ENCODE measurements at regions not wholly inside any gene's neighbourhood (a gene's known extent, or its start where the extent isn't known, plus 50 kb on each side); places are given as distances from the start of the nearest gene placed in this dataset.

GRCh38 chr13:34128661-34129060, 310.7 kb downstream of the RFC3 start:
- Histone ChIP-seq H3K4me1 (ENCODE audit: control insufficient read depth, extremely low read depth, insufficient read depth, low read length) (no peaks in the 10 kb centered on the region), H3K9me3 (replicated peaks; ENCODE audit: control insufficient read depth, insufficient read depth, low read length) (no peaks in the 10 kb centered on the region), H3K27ac (ENCODE audit: insufficient read depth, low read depth, low read length) (no peak overlapping the region), H3K9me1 (replicated peaks; ENCODE audit: control insufficient read depth, extremely low read depth, insufficient read depth, low read length) (no peaks in the 10 kb centered on the region), H3K4me2 (ENCODE audit: insufficient read depth, low read length) (no peak overlapping the region), H4K20me1 (replicated peaks; ENCODE audit: control insufficient read depth, extremely low read depth, insufficient read depth, low read length) (no peaks in the 10 kb centered on the region), H3K9ac (replicated peaks; ENCODE audit: extremely low read depth, insufficient read depth, low read length) (no peak overlapping the region), H3K79me2 (ENCODE audit: control insufficient read depth, insufficient read depth, low read length) (no peaks in the 10 kb centered on the region), H2AFZ (ENCODE audit: low read depth, low read length) (no peak overlapping the region), H3K36me3 (ENCODE audit: control insufficient read depth in 2 of 2, extremely low read depth in 1 of 2, insufficient read depth in 2 of 2, low read length in 2 of 2) (no peaks in the 10 kb centered on the region), H3K4me3 (replicated peaks in 1 of 3; ENCODE audit: insufficient read depth in 1 of 3, low read depth in 1 of 3, low read length in 3 of 3) (no peak overlapping the region), H3K27me3 (ENCODE audit: control insufficient read depth in 2 of 2, insufficient read depth in 2 of 2, low read length in 2 of 2) (no peaks in the 10 kb centered on the region)
- dilution Hi-C loops (cut with MboI; ENCODE audit: extremely low pct_ligation_motif_present, low sequenced_read_pairs) (no loop called here), intact Hi-C loops (cut with micrococcal nuclease) (no loop called here)
- no TSS peak for BruUV-seq (replicated peaks)
- no peak for FAIRE-seq
- no peak for TF ChIP-seq EZH2 (IDR thresholded peaks at IDR 0.05; ENCODE audit: borderline replicate concordance, low read depth, low read length, severe bottlenecking)
- no peak for TF ChIP-seq GATA2 (IDR thresholded peaks at IDR 0.05; ENCODE audit: insufficient read depth, insufficient read length, low read depth, low read length)
- no peak for TF ChIP-seq MYC (IDR thresholded peaks at IDR 0.05; ENCODE audit: low read depth, low read length)
- no peak for TF ChIP-seq POLR2A (IDR thresholded peaks at IDR 0.05; ENCODE audit: low read depth, low read length)
- no peak for TF ChIP-seq CTCF (IDR thresholded peaks at IDR 0.05; ENCODE audit: extremely low read depth in 1 of 2, insufficient read depth in 1 of 2, low read depth in 1 of 2, low read length in 2 of 2)
- DNase-seq (ENCODE audit: low read depth, low spot score): no peak
- ChIA-PET POLR2A (no interaction called here), CTCF (no interaction called here)

- H3K4me3 ChIP-seq (replicated peaks in 1 of 3; ENCODE audit: insufficient read depth in 1 of 3, low read depth in 1 of 3, low read length in 3 of 3): no peak overlapping the region
- H2AFZ ChIP-seq (ENCODE audit: low read depth, low read length): no peak overlapping the region
- H3K4me2 ChIP-seq (ENCODE audit: insufficient read depth, low read length): no peak overlapping the region
- no peaks in the 10 kb centered on the region for H3K9me3 ChIP-seq (replicated peaks; ENCODE audit: control insufficient read depth, insufficient read depth, low read length)
- no peaks in the 10 kb centered on the region for H3K79me2 ChIP-seq (ENCODE audit: control insufficient read depth, insufficient read depth, low read length)
- no peaks in the 10 kb centered on the region for H3K4me1 ChIP-seq (ENCODE audit: control insufficient read depth, extremely low read depth, insufficient read depth, low read length)
- H3K27ac ChIP-seq (ENCODE audit: insufficient read depth, low read depth, low read length): no peak overlapping the region
- intact Hi-C loops (cut with micrococcal nuclease): no loop called here
- TF ChIP-seq MYC (IDR thresholded peaks at IDR 0.05; ENCODE audit: low read depth, low read length) (no peak), JUN (IDR thresholded peaks at IDR 0.05; ENCODE audit: borderline replicate concordance, insufficient read depth, insufficient read length, low read depth) (no peak), FOS (IDR thresholded peaks at IDR 0.05; ENCODE audit: borderline replicate concordance, insufficient read depth, low read length) (no peak), POLR2AphosphoS5 (IDR thresholded peaks at IDR 0.05; ENCODE audit: insufficient read depth, low read depth, low read length) (no peak), GATA2 (IDR thresholded peaks at IDR 0.05; ENCODE audit: insufficient read depth, insufficient read length, low read depth, low read length) (no peak), CTCF (IDR thresholded peaks at IDR 0.05; ENCODE audit: extremely low read depth in 1 of 2, insufficient read depth in 1 of 2, low read depth in 1 of 2, low read length in 2 of 2) (no peak), MAX (IDR thresholded peaks at IDR 0.05; ENCODE audit: insufficient read depth, insufficient read length) (no peak), EZH2 (IDR thresholded peaks at IDR 0.05; ENCODE audit: borderline replicate concordance, low read depth, low read length, severe bottlenecking) (no peak), POLR2A (IDR thresholded peaks at IDR 0.05; ENCODE audit: low read depth, low read length) (no peak)
- no peaks in the 10 kb centered on the region for H4K20me1 ChIP-seq (replicated peaks; ENCODE audit: control insufficient read depth, extremely low read depth, insufficient read depth, low read length)
- H3K9me1 ChIP-seq (replicated peaks; ENCODE audit: control insufficient read depth, extremely low read depth, insufficient read depth, low read length): no peaks in the 10 kb centered on the region
- dilution Hi-C loops (cut with MboI; ENCODE audit: extremely low pct_ligation_motif_present, low sequenced_read_pairs): no loop called here
- CTCF ChIA-PET: no interaction called here
- no peak overlapping the region for H3K9ac ChIP-seq (replicated peaks; ENCODE audit: extremely low read depth, insufficient read depth, low read length)
- POLR2A ChIA-PET: no interaction called here
- no peaks in the 10 kb centered on the region for H3K36me3 ChIP-seq (ENCODE audit: control insufficient read depth in 2 of 2, extremely low read depth in 1 of 2, insufficient read depth in 2 of 2, low read length in 2 of 2)
- H3K27me3 ChIP-seq (ENCODE audit: control insufficient read depth in 2 of 2, insufficient read depth in 2 of 2, low read length in 2 of 2): no peaks in the 10 kb centered on the region
- no peak for DNase-seq (ENCODE audit: low read depth, low spot score)
- FAIRE-seq: no peak
- no TSS peak for BruUV-seq (replicated peaks)
These were observed 311.5 kb downstream of the RFC3 start for GRCh38 chr13:34129436-34129835.
